Skeletal muscle satellite cell (primary cell): ENCODE measurements at regions not wholly inside any gene's neighbourhood (a gene's known extent, or its start where the extent isn't known, plus 50 kb on each side); places are given as distances from the start of the nearest gene placed in this dataset.
"Not testable (repeated sequence)": the region's sequence is repeated elsewhere in the genome, so short reads cannot be mapped to it uniquely, and the experiment has no call there.

ENCODE experiments used
- H3K27me3 ChIP-seq: 2 replicates; pipeline ENCODE4 v1.7.0; 2013; ENCODE audit warnings: low read length; ENCODE audit not compliant: control insufficient read depth, insufficient read depth
- H3K36me3 ChIP-seq: 2 replicates; pipeline ENCODE4 v1.7.0; 2013; ENCODE audit warnings: mild to moderate bottlenecking, control low read depth, low read length; ENCODE audit not compliant: insufficient read depth
- H3K4me1 ChIP-seq: 2 replicates; pipeline ENCODE4 v1.7.0; 2013; ENCODE audit warnings: low read length; ENCODE audit not compliant: control insufficient read depth, insufficient read depth
- H3K4me2 ChIP-seq: 2 replicates; pipeline ENCODE4 v1.7.0; 2013; ENCODE audit warnings: mild to moderate bottlenecking, low read length
- H3K4me3 ChIP-seq: 2 replicates; pipeline ENCODE4 v1.7.0; 2013; ENCODE audit warnings: low read length
- H3K9ac ChIP-seq: 2 replicates; pipeline ENCODE4 v1.7.0; 2013; ENCODE audit warnings: mild to moderate bottlenecking, low read depth, low read length, moderate library complexity
- H3K9me3 ChIP-seq: replicated peaks from 2 replicates; pipeline ENCODE4 v1.7.0; 2013; ENCODE audit warnings: mild to moderate bottlenecking, control low read depth, low read length

- Histone ChIP-seq H3K9ac (no peak overlapping the region), H3K27me3 (peaks cover 3% of the 10 kb centered on the region), H3K9me3 (no peaks in the 10 kb centered on the region), H3K4me2 (no peak overlapping the region), H3K4me1 (peaks cover 9% of the 10 kb centered on the region), H3K36me3 (no peaks in the 10 kb centered on the region), H3K4me3 (no peak overlapping the region)
Measured at GRCh38 chr12:30330565-30330964, 365.1 kb downstream of the IPO8 start.

GRCh38 chr12:30329281-30329680, 366.4 kb downstream of the IPO8 start:
- no peaks in the 10 kb centered on the region for H3K9me3 ChIP-seq
- H3K36me3 ChIP-seq: no peaks in the 10 kb centered on the region
- H3K4me3 ChIP-seq: no peak overlapping the region
- peaks cover 9% of the 10 kb centered on the region for H3K4me1 ChIP-seq
- peaks cover 3% of the 10 kb centered on the region for H3K27me3 ChIP-seq
- H3K4me2 ChIP-seq: no peak overlapping the region
- H3K9ac ChIP-seq: no peak overlapping the region

GRCh38 chr12:30323008-30323407, 372.7 kb downstream of the IPO8 start:
- H3K4me1 ChIP-seq: no peaks in the 10 kb centered on the region
- no peak overlapping the region for H3K9ac ChIP-seq
- H3K4me2 ChIP-seq: no peak overlapping the region
- peaks cover 8% of the 10 kb centered on the region for H3K27me3 ChIP-seq
- H3K4me3 ChIP-seq: no peak overlapping the region
- H3K36me3 ChIP-seq: no peaks in the 10 kb centered on the region
- no peaks in the 10 kb centered on the region for H3K9me3 ChIP-seq

GRCh38 chr12:30320561-30320960, 375.1 kb downstream of the IPO8 start:
- no peaks in the 10 kb centered on the region for H3K4me1 ChIP-seq
- no peaks in the 10 kb centered on the region for H3K36me3 ChIP-seq
- H3K9ac ChIP-seq: no peak overlapping the region
- peaks cover 8% of the 10 kb centered on the region for H3K27me3 ChIP-seq
- H3K4me3 ChIP-seq: no peak overlapping the region
- no peaks in the 10 kb centered on the region for H3K9me3 ChIP-seq
- H3K4me2 ChIP-seq: no peak overlapping the region

DNA sequence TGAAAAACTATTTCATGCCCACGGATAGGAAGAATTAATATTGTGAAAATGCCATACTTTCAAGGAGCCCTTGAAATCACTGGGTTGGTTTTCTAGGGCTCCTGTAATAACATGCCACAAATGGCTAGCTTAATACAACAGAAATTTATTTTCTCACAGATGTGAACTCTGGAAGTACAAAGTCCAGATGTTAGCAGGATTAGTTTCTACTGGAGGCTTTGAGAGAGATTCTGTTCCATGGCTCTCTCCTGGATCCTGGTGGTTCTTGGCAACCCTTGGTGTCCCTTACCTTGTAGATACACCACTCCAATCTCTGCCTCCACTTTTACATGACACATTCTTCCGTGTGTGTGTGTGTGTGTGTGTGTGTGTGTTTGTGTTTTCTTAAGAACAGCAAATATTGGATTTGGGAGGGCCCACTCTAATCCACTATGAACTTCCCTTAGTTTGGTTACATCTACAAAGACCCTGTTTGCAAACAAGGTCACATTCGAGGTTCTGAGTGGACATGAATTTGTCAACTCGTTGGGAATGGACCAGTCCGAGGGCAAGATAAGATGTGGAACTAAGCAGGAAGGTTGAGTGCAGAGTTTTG, 381.1 kb downstream of the IPO8 start:
- Histone ChIP-seq H3K27me3 (peaks cover 17% of the 10 kb centered on the region), H3K4me2 (no peak overlapping the region), H3K9ac (no peak overlapping the region), H3K4me1 (no peaks in the 10 kb centered on the region), H3K4me3 (no peak overlapping the region), H3K36me3 (no peaks in the 10 kb centered on the region), H3K9me3 (no peaks in the 10 kb centered on the region)

- H3K4me2 ChIP-seq: no peak overlapping the region
- H3K27me3 ChIP-seq: peaks cover 5% of the 10 kb centered on the region
- no peaks in the 10 kb centered on the region for H3K4me1 ChIP-seq
- no peak overlapping the region for H3K4me3 ChIP-seq
- H3K9me3 ChIP-seq: no peaks in the 10 kb centered on the region
- H3K9ac ChIP-seq: no peak overlapping the region
- no peaks in the 10 kb centered on the region for H3K36me3 ChIP-seq
Measured at GRCh38 chr12:30308010-30308717, 387.5 kb downstream of the IPO8 start.

DNA sequence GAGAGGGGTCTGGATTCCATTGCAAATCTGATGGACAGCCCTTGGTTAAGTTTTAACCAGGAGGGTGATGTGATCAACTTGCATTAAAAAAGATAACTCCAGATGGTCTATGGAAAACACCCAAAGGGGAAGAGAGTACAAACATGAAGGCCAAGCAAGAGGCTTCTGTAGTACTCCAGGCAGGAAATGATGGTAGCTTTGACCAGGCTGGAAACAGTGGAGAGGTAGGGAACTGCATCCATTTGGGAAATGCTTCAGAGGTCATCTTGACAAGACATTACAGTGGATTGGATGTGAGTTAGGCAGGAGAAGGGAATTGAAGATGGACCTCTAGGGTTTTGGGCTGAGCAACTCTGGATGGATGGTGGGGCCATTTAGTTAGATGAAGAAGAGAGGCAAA, 391.1 kb downstream of the IPO8 start:
- no peak overlapping the region for H3K9ac ChIP-seq
- H3K36me3 ChIP-seq: no peaks in the 10 kb centered on the region
- H3K27me3 ChIP-seq: peaks cover 10% of the 10 kb centered on the region
- H3K4me1 ChIP-seq: no peaks in the 10 kb centered on the region
- H3K9me3 ChIP-seq: no peaks in the 10 kb centered on the region
- no peak overlapping the region for H3K4me3 ChIP-seq
- H3K4me2 ChIP-seq: no peak overlapping the region

DNA sequence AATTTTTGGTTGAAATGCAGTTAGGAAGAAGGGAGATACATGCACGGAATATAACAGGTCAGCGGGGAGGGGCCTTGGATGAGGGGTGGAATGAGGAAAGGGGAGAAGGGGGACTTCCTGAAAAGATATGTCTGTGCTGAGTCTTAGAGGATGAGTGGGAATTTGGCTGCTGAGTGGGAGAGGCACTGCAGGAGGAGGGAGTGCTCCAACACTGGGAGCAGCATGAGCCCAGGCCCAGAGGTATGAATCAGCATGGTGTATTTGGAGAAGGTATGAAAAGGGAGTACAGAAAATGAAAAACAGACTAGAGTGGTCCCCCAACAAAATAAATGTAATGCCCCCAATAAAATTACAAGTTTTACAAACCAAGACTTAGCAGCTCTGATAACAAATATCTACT, 394.4 kb downstream of the IPO8 start:
- Histone ChIP-seq H3K4me2 (no peak overlapping the region), H3K9me3 (no peaks in the 10 kb centered on the region), H3K36me3 (no peaks in the 10 kb centered on the region), H3K27me3 (peaks cover 10% of the 10 kb centered on the region), H3K9ac (no peak overlapping the region), H3K4me1 (no peaks in the 10 kb centered on the region), H3K4me3 (no peak overlapping the region)

DNA sequence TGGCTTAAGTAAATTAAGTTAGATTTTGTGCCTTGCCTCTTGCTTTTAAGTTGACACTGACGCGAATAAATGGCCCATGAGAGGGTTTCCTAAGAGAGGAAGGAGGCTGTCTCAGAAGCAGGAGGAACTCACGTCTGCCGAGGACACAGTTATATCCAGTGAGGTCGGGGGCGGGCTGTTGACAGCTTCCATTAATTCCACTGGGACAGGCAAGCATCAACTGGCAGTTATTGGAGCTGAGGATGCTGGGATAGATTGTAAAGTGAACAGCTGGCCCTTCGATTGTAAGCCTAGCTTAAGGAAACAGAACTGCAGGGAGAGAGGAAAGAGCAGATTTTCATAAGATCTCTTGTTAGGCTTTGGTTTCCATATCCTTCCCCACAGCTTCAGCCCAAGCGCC, 399.2 kb downstream of the IPO8 start:
- H3K9me3 ChIP-seq: no peaks in the 10 kb centered on the region
- no peaks in the 10 kb centered on the region for H3K27me3 ChIP-seq
- H3K4me2 ChIP-seq: no peak overlapping the region
- no peak overlapping the region for H3K9ac ChIP-seq
- no peak overlapping the region for H3K4me3 ChIP-seq
- no peaks in the 10 kb centered on the region for H3K36me3 ChIP-seq
- no peaks in the 10 kb centered on the region for H3K4me1 ChIP-seq

DNA sequence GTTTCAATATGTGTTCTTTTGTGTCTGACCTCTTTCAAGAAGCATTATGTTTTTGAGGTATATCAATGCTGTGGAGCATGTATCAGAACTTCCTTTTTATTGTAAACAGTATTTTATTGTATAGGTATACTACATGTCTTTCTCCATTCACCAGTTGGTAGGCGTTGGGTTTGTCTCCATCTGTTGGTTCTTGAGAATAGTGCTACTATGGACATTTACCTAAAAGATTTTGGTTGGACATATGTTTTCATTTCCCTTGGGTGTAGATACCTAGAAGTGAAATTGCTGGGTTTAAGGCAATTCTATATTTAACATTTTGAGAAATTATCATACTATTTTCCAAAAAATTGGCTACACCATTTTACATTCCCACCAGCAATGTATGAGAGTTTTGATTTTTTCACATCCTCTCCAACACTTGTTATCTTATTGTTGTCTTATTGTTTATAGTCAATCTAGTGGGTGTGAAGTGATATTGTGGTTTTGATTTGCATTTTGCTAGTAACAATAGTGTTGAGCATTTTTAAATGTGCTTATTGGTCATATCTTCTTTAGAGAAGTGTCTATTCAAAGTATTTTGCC, 409.2 kb downstream of the IPO8 start:
- no peak overlapping the region for H3K4me2 ChIP-seq
- no peak overlapping the region for H3K9ac ChIP-seq
- no peaks in the 10 kb centered on the region for H3K36me3 ChIP-seq
- peaks cover 11% of the 10 kb centered on the region for H3K27me3 ChIP-seq
- H3K4me1 ChIP-seq: no peaks in the 10 kb centered on the region
- H3K4me3 ChIP-seq: no peak overlapping the region
- H3K9me3 ChIP-seq: no peaks in the 10 kb centered on the region

DNA sequence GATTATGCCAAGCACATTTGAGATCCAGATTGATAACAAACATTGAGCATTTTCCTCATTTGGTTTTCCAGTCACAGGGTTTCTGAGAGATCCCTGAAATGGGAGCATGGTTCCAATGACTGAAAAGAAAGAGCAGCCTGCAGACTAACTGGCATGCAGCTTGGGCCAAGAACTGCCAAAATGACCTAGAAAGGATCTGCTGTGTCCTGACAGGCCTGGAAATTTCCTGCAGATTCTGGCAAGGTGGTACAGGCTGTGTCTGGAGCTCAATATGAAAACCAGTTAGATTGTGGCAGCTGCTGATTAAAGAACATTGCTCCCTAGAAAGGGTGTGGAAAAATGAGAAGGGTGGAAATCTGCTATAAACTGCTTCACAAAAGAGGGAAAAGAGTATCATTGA, 417.3 kb downstream of the IPO8 start:
- no peak overlapping the region for H3K4me3 ChIP-seq
- H3K4me2 ChIP-seq: no peak overlapping the region
- no peaks in the 10 kb centered on the region for H3K9me3 ChIP-seq
- no peaks in the 10 kb centered on the region for H3K36me3 ChIP-seq
- no peaks in the 10 kb centered on the region for H3K27me3 ChIP-seq
- H3K9ac ChIP-seq: no peak overlapping the region
- H3K4me1 ChIP-seq: no peaks in the 10 kb centered on the region

DNA sequence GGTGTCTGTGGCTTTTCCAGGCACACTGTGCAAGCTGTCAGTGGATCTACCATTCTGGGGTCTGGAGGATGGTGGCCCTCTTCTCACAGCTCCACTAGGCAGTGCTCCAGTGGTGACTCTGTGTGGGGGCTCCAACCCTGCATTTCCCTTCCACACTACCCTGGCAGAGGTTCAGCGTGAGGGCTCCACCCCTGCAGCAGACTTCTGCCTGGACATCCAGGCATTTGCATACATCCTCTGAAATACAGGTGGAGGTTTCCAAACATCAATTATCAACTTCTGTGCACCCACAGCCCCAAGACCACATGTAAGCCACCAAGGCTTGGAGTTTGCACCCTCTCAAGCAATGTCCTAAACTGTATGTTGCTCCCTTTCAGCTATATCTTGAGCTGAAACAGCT, 423.2 kb downstream of the IPO8 start:
- H3K4me2 ChIP-seq, H3K27me3 ChIP-seq, H3K9me3 ChIP-seq, H3K4me3 ChIP-seq, H3K9ac ChIP-seq, H3K4me1 ChIP-seq, H3K36me3 ChIP-seq: not testable (repeated sequence)
